Tibial artery (tissue), 4 donors: ENCODE measurements at regions not wholly inside any gene's neighbourhood (a gene's known extent, or its start where the extent isn't known, plus 50 kb on each side); places are given as distances from the start of the nearest gene placed in this dataset.

Experiments
- DNase-seq, 2 donors: peaks; one replicate each; pipeline ENCODE4 v3.0.0-alpha.2; 2019
- H3K27ac ChIP-seq, 2 donors: fragments of 200-600 bp; sonication (generic) in 1 of 2; 1 replicate in 1 of 2; 2 replicates in 1 of 2; pipeline ENCODE4 v1.5.1; 2018 to 2019; ENCODE audit warnings: mild to moderate bottlenecking in 1 of 2
- H3K27me3 ChIP-seq, 2 donors: fragments of 200-600 bp; sonication (generic) in 1 of 2; one replicate each; pipeline versions ENCODE4 v1.5.1 to v1.6.0; 2016 to 2019
- H3K36me3 ChIP-seq, 3 donors: fragments of 200-600 bp; sonication (generic) in 2 of 3; one replicate each; pipeline ENCODE4 v1.5.1; 2016 to 2019; ENCODE audit warnings: mild to moderate bottlenecking in 2 of 3
- H3K4me1 ChIP-seq, 4 donors: fragments of 200-600 bp; sonication (generic) in 2 of 4; 1 replicate in 3 of 4; 2 replicates in 1 of 4; pipeline ENCODE4 v1.5.1; 2016 to 2019
- H3K4me3 ChIP-seq, 2 donors: fragments of 200-600 bp; sonication (generic) in 1 of 2; 1 replicate in 1 of 2; 2 replicates in 1 of 2; pipeline ENCODE4 v1.5.1; 2018 to 2019; ENCODE audit warnings: mild to moderate bottlenecking in 2 of 2
- H3K9me3 ChIP-seq, 3 donors: fragments of 200-600 bp; sonication (generic) in 1 of 3; one replicate each; pipeline ENCODE4 v1.5.1; 2016 to 2019
- CTCF ChIP-seq, 2 experiments: fragments of 200-600 bp in 1 of 2; fragments of 450-650 bp in 1 of 2; IDR thresholded peaks; one replicate each; pipeline ENCODE4 v1.5.1; 2017 to 2019; ENCODE audit warnings: antibody characterized with exemption in 2 of 2, mild to moderate bottlenecking in 1 of 2, moderate library complexity in 1 of 2
- intact Hi-C: fragments of 100-400 bp; cut with DNase I; formaldehyde crosslinking; loops from one replicate; pipeline ENCODE4 v1.15.0; 2023; ENCODE audit warnings: low total_unique reads

DNA sequence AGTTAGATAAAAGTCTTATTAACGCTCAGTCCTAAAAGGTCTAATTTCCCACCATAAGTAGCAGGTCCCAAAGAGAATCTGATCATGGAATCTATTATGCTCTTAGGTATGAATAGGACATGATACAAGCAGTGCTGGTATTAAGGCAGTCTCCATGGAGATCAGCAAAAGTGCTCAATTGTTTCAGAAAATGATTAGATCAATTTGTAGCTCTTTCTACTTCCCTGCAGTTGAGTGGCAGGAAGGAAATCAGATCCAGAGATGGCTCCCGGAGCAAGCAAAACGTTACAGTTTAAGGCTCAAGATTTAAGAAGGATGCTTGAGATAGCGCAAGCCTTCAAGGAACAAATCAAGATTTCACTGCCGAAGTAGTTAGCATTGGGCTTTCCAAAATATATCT, 205.7 kb downstream of the DRD1 start:
- Histone ChIP-seq H3K27me3 (no peaks in the 10 kb centered on the region), H3K4me3 (no peak overlapping the region), H3K27ac (no peak overlapping the region), H3K9me3 (no peaks in the 10 kb centered on the region), H3K36me3 (no peaks in the 10 kb centered on the region), H3K4me1 (peaks cover 0 to 6% (median 0%) of the 10 kb centered on the region in 4 donors)
- TF ChIP-seq CTCF (IDR thresholded peaks at IDR 0.05) = no peak
- DNase-seq = no peak
- intact Hi-C loops = no loop called here

GRCh38 chr5:175236176-175236575, 207.8 kb downstream of the DRD1 start:
- TF ChIP-seq CTCF (IDR thresholded peaks at IDR 0.05) = no peak
- H3K27ac ChIP-seq = no peak overlapping the region
- H3K36me3 ChIP-seq = no peaks in the 10 kb centered on the region
- DNase-seq = no peak
- H3K9me3 ChIP-seq = no peaks in the 10 kb centered on the region
- peaks cover 0 to 6% (median 0%) of the 10 kb centered on the region in 4 donors for H3K4me1 ChIP-seq
- intact Hi-C loops = no loop called here
- no peak overlapping the region for H3K4me3 ChIP-seq
- no peaks in the 10 kb centered on the region for H3K27me3 ChIP-seq

- no peaks in the 10 kb centered on the region for H3K9me3 ChIP-seq
- H3K36me3 ChIP-seq = no peaks in the 10 kb centered on the region
- intact Hi-C loops = no loop called here
- no peak for TF ChIP-seq CTCF (IDR thresholded peaks at IDR 0.05)
- peaks cover 0 to 6% (median 0%) of the 10 kb centered on the region in 4 donors for H3K4me1 ChIP-seq
- no peaks in the 10 kb centered on the region for H3K27me3 ChIP-seq
- H3K27ac ChIP-seq = no peak overlapping the region
- no peak for DNase-seq
- H3K4me3 ChIP-seq = no peak overlapping the region
These were observed 208.6 kb downstream of the DRD1 start for GRCh38 chr5:175235251-175235960.

- Histone ChIP-seq H3K36me3 (no peaks in the 10 kb centered on the region), H3K4me3 (no peak overlapping the region), H3K27ac (no peak overlapping the region), H3K27me3 (no peaks in the 10 kb centered on the region), H3K4me1 (peaks cover 0 to 17% (median 0%) of the 10 kb centered on the region in 4 donors), H3K9me3 (no peaks in the 10 kb centered on the region)
- no peak for TF ChIP-seq CTCF (IDR thresholded peaks at IDR 0.05)
- no peak for DNase-seq
- intact Hi-C loops = no loop called here
These were observed 213.7 kb downstream of the DRD1 start for GRCh38 chr5:175230299-175230698.

GRCh38 chr5:175226506-175226905, 217.5 kb downstream of the DRD1 start:
- H3K9me3 ChIP-seq = no peaks in the 10 kb centered on the region
- intact Hi-C loops = no loop called here
- DNase-seq = no peak
- no peak overlapping the region for H3K4me3 ChIP-seq
- H3K36me3 ChIP-seq = no peaks in the 10 kb centered on the region
- H3K27ac ChIP-seq = no peak overlapping the region
- peaks cover 0 to 12% (median 0%) of the 10 kb centered on the region in 4 donors for H3K4me1 ChIP-seq
- TF ChIP-seq CTCF (IDR thresholded peaks at IDR 0.05) = no peak
- no peaks in the 10 kb centered on the region for H3K27me3 ChIP-seq
